ENCODE measurements at regions not wholly inside any gene's neighbourhood (a gene's known extent, or its start where the extent isn't known, plus 50 kb on each side); places are given as distances from the start of the nearest gene placed in this dataset.

- no peak for DNase-seq
These were observed 186.1 kb downstream of the MN1 start for GRCh38 chr22:27615408-27615807.

GRCh38 chr22:27616033-27616432 lies 185.5 kb downstream of the MN1 start:
- DNase-seq, result no peak

- no peak for DNase-seq
These were observed 184.2 kb downstream of the MN1 start for GRCh38 chr22:27617214-27617881.

GRCh38 chr22:27620367-27621154 lies 181.0 kb downstream of the MN1 start:
- no peak for DNase-seq

GRCh38 chr22:27621486-27622070 lies 180.0 kb downstream of the MN1 start:
- DNase-seq, result no peak

GRCh38 chr22:27624042-27624441 lies 177.5 kb downstream of the MN1 start:
- DNase-seq, result no peak

GRCh38 chr22:27624705-27625104 lies 176.9 kb downstream of the MN1 start:
- DNase-seq, result no peak

GRCh38 chr22:27625769-27626674 lies 175.5 kb downstream of the MN1 start:
- DNase-seq, result no peak

GRCh38 chr22:27626675-27627443 lies 174.7 kb downstream of the MN1 start:
- no peak for DNase-seq

- peak; percentile 22 for DNase-seq
These were observed 174.1 kb downstream of the MN1 start for GRCh38 chr22:27627444-27627833.

GRCh38 chr22:27627901-27628300 lies 173.7 kb downstream of the MN1 start:
- DNase-seq, result no peak

- peak; percentile 14 for DNase-seq
These were observed 173.2 kb downstream of the MN1 start for GRCh38 chr22:27628341-27628740.

GRCh38 chr22:27628891-27629631 lies 172.5 kb downstream of the MN1 start:
- no peak for DNase-seq

GRCh38 chr22:27629908-27630673 lies 171.5 kb downstream of the MN1 start:
- no peak for DNase-seq

GRCh38 chr22:27630754-27631153 lies 170.8 kb downstream of the MN1 start:
- no peak for DNase-seq

GRCh38 chr22:27631641-27632040 lies 169.9 kb downstream of the MN1 start:
- DNase-seq, result no peak

- DNase-seq, result peak; percentile 74
These were observed 168.9 kb downstream of the MN1 start for GRCh38 chr22:27632451-27633295.

- no peak for DNase-seq
These were observed 168.2 kb downstream of the MN1 start for GRCh38 chr22:27633296-27633871.

GRCh38 chr22:27634043-27634740 lies 167.4 kb downstream of the MN1 start:
- no peak for DNase-seq
